Left lung (tissue), 4 donors: ENCODE measurements at regions not wholly inside any gene's neighbourhood (a gene's known extent, or its start where the extent isn't known, plus 50 kb on each side); places are given as distances from the start of the nearest gene placed in this dataset.

ENCODE experiments used
- ATAC-seq: fragments of 200-7000 bp; cut with Tn5 transposase; one replicate; pipeline ENCODE4 v1.9.1; 2020; ENCODE audit warnings: moderate library complexity
- DNase-seq, 4 donors: peaks; one replicate each; pipeline ENCODE4 v3.0.0-alpha.2; 2013 to 2020
- H3K27ac ChIP-seq, 2 donors: fragments of 200-600 bp; sonication (generic) in 1 of 2; one replicate each; pipeline versions ENCODE4 v1.5.0 to v1.8.0; 2020 to 2021
- H3K27me3 ChIP-seq, 2 donors: fragments of 200-600 bp; sonication (generic) in 1 of 2; one replicate each; pipeline versions ENCODE4 v1.5.0 to v1.8.0; 2020 to 2021
- H3K36me3 ChIP-seq, 2 donors: fragments of 200-600 bp; sonication (generic) in 1 of 2; one replicate each; pipeline versions ENCODE4 v1.5.0 to v1.8.0; 2020 to 2021
- H3K4me1 ChIP-seq, 2 donors: fragments of 200-600 bp; one replicate each; pipeline ENCODE4 v1.8.0; 2021
- H3K4me3 ChIP-seq, 2 donors: fragments of 200-600 bp; sonication (generic) in 1 of 2; one replicate each; pipeline versions ENCODE4 v1.5.0 to v1.8.0; 2020 to 2021; ENCODE audit warnings: mild to moderate bottlenecking in 1 of 2
- H3K9me3 ChIP-seq, 2 donors: fragments of 200-600 bp; sonication (generic) in 1 of 2; one replicate each; pipeline versions ENCODE4 v1.5.0 to v1.8.0; 2020 to 2021
- CTCF ChIP-seq, 2 donors: fragments of 200-600 bp; sonication (generic) in 1 of 2; IDR thresholded peaks; one replicate each; pipeline versions ENCODE4 v1.5.0 to v1.8.0; 2021; ENCODE audit warnings: antibody characterized with exemption in 2 of 2
- intact Hi-C, 2 donors: fragments of 100-400 bp; cut with DNase I; formaldehyde crosslinking; loops; one replicate each; pipeline versions ENCODE4 v1.11.2 to v1.14.2; 2022
- donor health status: DM: no; HTN: yes; CAD: no.
- donor health status: DM: no; HTN: no; CAD: no.

- ATAC-seq (no peak), DNase-seq (no peak)
- Histone ChIP-seq H3K27me3 (no peaks in the 10 kb centered on the region), H3K36me3 (no peaks in the 10 kb centered on the region), H3K9me3 (peaks cover 0 to 3% of the 10 kb centered on the region in 2 donors), H3K4me1 (no peaks in the 10 kb centered on the region), H3K4me3 (no peak overlapping the region), H3K27ac (no peak overlapping the region)
- no peak for TF ChIP-seq CTCF (IDR thresholded peaks at IDR 0.05)
- intact Hi-C loops: no loop called here
These were observed 642.6 kb downstream of the METTL4 start for GRCh38 chr18:1928711-1929110.

- intact Hi-C loops: no loop called here
- Histone ChIP-seq H3K9me3 (peaks cover 0 to 3% of the 10 kb centered on the region in 2 donors), H3K27me3 (no peaks in the 10 kb centered on the region), H3K27ac (no peak overlapping the region), H3K36me3 (no peaks in the 10 kb centered on the region), H3K4me3 (no peak overlapping the region), H3K4me1 (no peaks in the 10 kb centered on the region)
- ATAC-seq (no peak), DNase-seq (no peak)
- no peak for TF ChIP-seq CTCF (IDR thresholded peaks at IDR 0.05)
These were observed 641.6 kb downstream of the METTL4 start for GRCh38 chr18:1929720-1930119.

DNA sequence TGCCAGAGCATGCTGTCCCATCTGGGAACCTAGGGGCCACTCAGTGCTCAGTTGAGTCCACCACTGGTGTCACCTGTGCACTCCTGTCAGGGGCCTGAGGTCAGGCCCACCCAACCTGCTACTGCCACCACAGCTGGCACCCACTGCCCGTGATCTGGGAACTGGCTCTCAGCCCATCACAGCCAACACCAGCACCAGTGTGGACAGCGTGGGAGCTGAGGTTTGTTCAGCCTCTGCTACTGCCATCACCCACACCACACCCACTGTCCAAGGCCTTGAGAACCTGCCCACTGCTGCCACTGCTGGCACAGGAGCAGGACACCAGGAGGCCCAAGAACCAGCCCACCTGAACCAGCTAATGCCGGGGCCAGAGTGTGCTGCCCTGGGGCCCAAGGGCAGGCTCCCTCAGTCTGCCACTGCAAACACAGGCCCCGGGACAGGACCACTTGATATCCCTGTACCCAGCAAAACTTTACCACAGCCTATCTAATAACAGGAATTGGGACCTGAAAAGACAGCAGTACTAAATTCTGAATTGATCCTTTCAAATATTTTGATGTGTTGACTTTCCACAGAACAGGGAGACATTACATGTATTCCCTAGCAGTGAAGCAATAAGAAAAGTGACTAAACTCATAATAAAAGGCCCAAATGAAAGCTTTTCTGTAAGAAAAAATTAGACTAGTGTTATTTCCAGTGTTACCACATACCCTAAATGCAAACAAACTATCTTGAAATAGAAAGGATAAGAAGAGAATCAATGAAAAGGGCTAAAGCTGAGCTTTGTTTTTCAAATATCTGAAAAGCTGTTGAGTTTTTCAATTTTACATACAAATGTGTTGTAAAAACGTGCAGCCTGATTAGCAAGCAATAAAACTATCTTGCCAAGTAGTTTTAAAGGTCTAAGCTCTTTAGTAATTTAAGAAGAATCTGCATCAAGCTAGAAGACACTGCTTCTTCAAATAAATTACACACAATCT, 640.7 kb downstream of the METTL4 start:
- TF ChIP-seq CTCF (IDR thresholded peaks at IDR 0.05): no peak
- peaks cover 0 to 3% of the 10 kb centered on the region in 2 donors for H3K9me3 ChIP-seq
- DNase-seq (peak in 1 of 4 donors; percentile 61), ATAC-seq (no peak)
- H3K4me3 ChIP-seq: no peak overlapping the region
- H3K27ac ChIP-seq: no peak overlapping the region
- no peaks in the 10 kb centered on the region for H3K36me3 ChIP-seq
- intact Hi-C loops: no loop called here
- no peaks in the 10 kb centered on the region for H3K4me1 ChIP-seq
- no peaks in the 10 kb centered on the region for H3K27me3 ChIP-seq

DNA sequence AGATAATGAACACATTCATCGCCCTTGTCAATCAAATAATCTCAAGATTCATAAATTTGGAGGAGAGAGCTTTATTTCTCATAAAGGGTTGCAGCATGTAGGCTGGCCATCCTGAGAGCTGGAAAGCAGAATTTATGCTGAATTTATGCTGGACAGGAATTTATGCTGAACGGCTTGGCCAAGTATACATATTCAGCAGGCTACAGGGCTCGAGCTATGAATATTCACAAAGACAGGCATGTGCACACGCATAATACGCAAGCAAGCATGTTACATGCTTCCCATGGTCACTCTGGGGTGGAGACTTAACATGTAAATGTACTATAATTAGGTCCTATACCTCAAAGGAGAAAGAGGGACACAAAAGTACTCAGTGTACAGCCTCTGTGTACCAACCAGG, 618.8 kb downstream of the METTL4 start:
- no peak for TF ChIP-seq CTCF (IDR thresholded peaks at IDR 0.05)
- peaks cover 0 to 2% of the 10 kb centered on the region in 2 donors for H3K9me3 ChIP-seq
- DNase-seq: no peak

GRCh38 chr18:1954583-1955312, 616.6 kb downstream of the METTL4 start:
- no peaks in the 10 kb centered on the region for H3K36me3 ChIP-seq
- no peak for ATAC-seq

More for the DNA sequence above, 618.8 kb downstream of the METTL4 start:
- Histone ChIP-seq H3K4me1 (no peaks in the 10 kb centered on the region), H3K27me3 (no peaks in the 10 kb centered on the region), H3K36me3 (no peaks in the 10 kb centered on the region), H3K4me3 (no peak overlapping the region), H3K27ac (no peak overlapping the region)
- intact Hi-C loops: no loop called here
- ATAC-seq: no peak

More at GRCh38 chr18:1954583-1955312, 616.6 kb downstream of the METTL4 start:
- Histone ChIP-seq H3K27ac (no peak overlapping the region), H3K4me3 (no peak overlapping the region), H3K4me1 (no peaks in the 10 kb centered on the region), H3K27me3 (no peaks in the 10 kb centered on the region), H3K9me3 (peaks cover 0 to 2% of the 10 kb centered on the region in 2 donors)
- TF ChIP-seq CTCF (IDR thresholded peaks at IDR 0.05): no peak
- peak in 1 of 4 donors; percentile 68 for DNase-seq
- intact Hi-C loops: no loop called here
